Heart right ventricle (tissue), 16 donors: ENCODE measurements at regions not wholly inside any gene's neighbourhood (a gene's known extent, or its start where the extent isn't known, plus 50 kb on each side); places are given as distances from the start of the nearest gene placed in this dataset.

Experiments used
- ATAC-seq, 8 donors: fragments of 200-7000 bp; cut with Tn5 transposase; one replicate each; pipeline ENCODE4 v1.9.1; 2020; ENCODE audit warnings: mild to moderate bottlenecking in 8 of 8, moderate library complexity in 8 of 8, moderate number of reproducible peaks in 1 of 8
- DNase-seq, 2 donors: peaks; one replicate each; pipeline ENCODE4 v3.0.0-alpha.2; 2020
- H3K27ac ChIP-seq, 10 donors: fragments of 200-600 bp; sonication (generic) in 2 of 10; one replicate each; pipeline versions ENCODE4 v1.5.0 to v1.8.0; 2020 to 2022; ENCODE audit warnings: mild to moderate bottlenecking in 3 of 10
- H3K27me3 ChIP-seq, 7 donors: fragments of 200-600 bp; one replicate each; pipeline ENCODE4 v1.8.0; 2021 to 2022; ENCODE audit warnings: mild to moderate bottlenecking in 2 of 7
- H3K36me3 ChIP-seq, 9 donors: fragments of 200-600 bp; sonication (generic) in 1 of 9; one replicate each; pipeline versions ENCODE4 v1.5.0 to v1.8.0; 2020 to 2022; ENCODE audit warnings: mild to moderate bottlenecking in 2 of 9
- H3K4me1 ChIP-seq, 9 donors: fragments of 200-600 bp; sonication (generic) in 1 of 9; one replicate each; pipeline versions ENCODE4 v1.5.0 to v1.8.0; 2020 to 2022; ENCODE audit warnings: mild to moderate bottlenecking in 4 of 9
- H3K4me3 ChIP-seq, 10 donors: fragments of 200-600 bp; sonication (generic) in 2 of 10; one replicate each; pipeline versions ENCODE4 v1.5.0 to v1.8.0; 2020 to 2022; ENCODE audit warnings: mild to moderate bottlenecking in 7 of 10, moderate library complexity in 2 of 10
- H3K9me3 ChIP-seq, 11 donors: fragments of 200-600 bp in 10 of 11; sonication (generic) in 2 of 11; one replicate each; pipeline versions ENCODE4 v1.5.0 to v1.8.0; 2013 to 2022; ENCODE audit warnings: mild to moderate bottlenecking in 2 of 11, control low read depth in 1 of 11, moderate library complexity in 1 of 11
- CTCF ChIP-seq, 9 donors: fragments of 200-600 bp; sonication (generic) in 2 of 9; IDR thresholded peaks; one replicate each; pipeline versions ENCODE4 v1.5.0 to v1.8.0; 2021 to 2022; ENCODE audit warnings: antibody characterized with exemption in 9 of 9, mild to moderate bottlenecking in 5 of 9, moderate library complexity in 1 of 9
- WGBS, 2 donors: extraction: QIAGEN DNeasy Blood & Tissue Kit; methylation state at CpG; one replicate each; pipeline ENCODE4 v1.1.7; 2013; ENCODE audit warnings: inconsistent platforms in 1 of 2; 5-methylcytosine and 5-hydroxymethylcytosine counted together
- intact Hi-C, 10 donors: fragments of 100-400 bp; cut with DNase I; formaldehyde crosslinking; loops; one replicate each; pipeline versions ENCODE4 v1.11.1 to v1.14.2; 2022
- donor health status: Arrhythmogenic right ventricular cardiomyopathy.
- donor health status: ischemic (EF 13 %, LVEDD 7.1; RV severe dilation, severe dysfunction).
- donor health status: healthy with polysubstance abuse.
- donor health status: DM: no; HTN: yes; CAD: no.
- donor health status: DM: no; HTN: no; CAD: no.
- donor health status: ischemic (EF 25% LVEDD 6.9; RV normal size, moderate dysfunction).
- donor health status: ischemic (EF 25% LVEDD 5.7; RV mildly dilated, moderate dysfunction).
- donor health status: healthy.
- donor health status: DM: yes; HTN: yes; CAD: no.
- donor health status: Ischemic cardiomyopathy.
- donor health status: ischemic (EF 35%, LVEDD 5.7; RV mildly dilated, moderate dysfunction).
- donor health status: nonischemic (EF 11% LVEDD 7.7; RV severe dilation, severe dysfunction).
- donor health status: DM: yes; HTN: yes; CAD: no.
- donor health status: PGD.
- donor health status: ischemic (EF 29% LVEDD 5.4; RV normal size, mild dysfunction).
- donor health status: nonischemic (EF 23%, LVEDD 6.1; RV moderate dilation, normal function).

GRCh38 chr5:173408946-173409345 is 80.7 kb upstream of the STC2 start:
- intact Hi-C loops, result no loop called here
- TF ChIP-seq CTCF (IDR thresholded peaks at IDR 0.05), result no peak

GRCh38 chr5:173399851-173400250 is 71.6 kb upstream of the STC2 start:
- no peak overlapping the region for H3K4me3 ChIP-seq
- H3K36me3 ChIP-seq, result no peaks in the 10 kb centered on the region
- 63 to 69% methylated on average over 2 of the region's 2 CpGs for WGBS, 2 donors
- TF ChIP-seq CTCF (IDR thresholded peaks at IDR 0.05), result no peak
- ATAC-seq (no peak), DNase-seq (no peak)
- no peaks in the 10 kb centered on the region for H3K27me3 ChIP-seq
- H3K4me1 ChIP-seq, result peaks cover 0 to 11% (median 0%) of the 10 kb centered on the region in 9 donors
- intact Hi-C loops, result no loop called here
- no peaks in the 10 kb centered on the region for H3K9me3 ChIP-seq
- H3K27ac ChIP-seq, result no peak overlapping the region

More at GRCh38 chr5:173408946-173409345, 80.7 kb upstream of the STC2 start:
- H3K27me3 ChIP-seq, result no peaks in the 10 kb centered on the region
- ATAC-seq (no peak), DNase-seq (no peak)
- H3K4me1 ChIP-seq, result no peaks in the 10 kb centered on the region
- H3K36me3 ChIP-seq, result no peaks in the 10 kb centered on the region
- no peaks in the 10 kb centered on the region for H3K9me3 ChIP-seq
- 83 to 90% methylated on average over 1 of the region's 1 CpG for WGBS, 2 donors
- H3K27ac ChIP-seq, result no peak overlapping the region
- H3K4me3 ChIP-seq, result no peak overlapping the region

GRCh38 chr5:173397516-173397915 is 69.3 kb upstream of the STC2 start:
- ATAC-seq (peak in 1 of 8 donors; percentile 18), DNase-seq (no peak)
- Histone ChIP-seq H3K4me3 (no peak overlapping the region), H3K4me1 (peaks cover 0 to 11% (median 0%) of the 10 kb centered on the region in 9 donors), H3K36me3 (no peaks in the 10 kb centered on the region), H3K9me3 (peaks cover 0 to 12% (median 0%) of the 10 kb centered on the region in 11 donors), H3K27me3 (peaks cover 0 to 3% (median 0%) of the 10 kb centered on the region in 7 donors), H3K27ac (no peak overlapping the region)
- no peak for TF ChIP-seq CTCF (IDR thresholded peaks at IDR 0.05)
- intact Hi-C loops, result no loop called here
- WGBS, 2 donors, result 61 to 76% methylated on average over 6 of the region's 6 CpGs

- Histone ChIP-seq H3K27me3 (peaks cover 0 to 3% (median 0%) of the 10 kb centered on the region in 7 donors), H3K36me3 (no peaks in the 10 kb centered on the region), H3K9me3 (peaks cover 0 to 19% (median 5%) of the 10 kb centered on the region in 11 donors), H3K4me1 (peaks cover 0 to 11% (median 0%) of the 10 kb centered on the region in 9 donors), H3K27ac (no peak overlapping the region), H3K4me3 (no peak overlapping the region)
- peak in 1 of 9 donors; percentile 4 for TF ChIP-seq CTCF (IDR thresholded peaks at IDR 0.05)
- WGBS, 2 donors, result 68 to 75% methylated on average over 14 of the region's 14 CpGs
- peak in 4 of 8 donors; percentile 11 to 45 (median 31) for ATAC-seq
- no peak for DNase-seq
- intact Hi-C loops, result no loop called here
These were observed 68.2 kb upstream of the STC2 start for GRCh38 chr5:173396311-173396993.
